Heart left ventricle (tissue), 13 donors: ENCODE measurements at regions not wholly inside any gene's neighbourhood (a gene's known extent, or its start where the extent isn't known, plus 50 kb on each side); places are given as distances from the start of the nearest gene placed in this dataset.

Source experiments
- POLR2A ChIP-seq, 2 donors: fragments of 450-650 bp; IDR thresholded peaks; one replicate each; pipeline ENCODE4 v1.6.1; 2017; ENCODE audit warnings: antibody characterized with exemption in 2 of 2, mild to moderate bottlenecking in 2 of 2, moderate library complexity in 2 of 2
- TF ChIP-seq, protein P1 (sequence below), 12 donors: fragments of 200-600 bp; sonication (generic) in 4 of 12; IDR thresholded peaks; one replicate each; pipeline versions ENCODE4 v1.5.0 to v1.8.0; 2018 to 2022; ENCODE audit warnings: antibody characterized with exemption in 12 of 12, mild to moderate bottlenecking in 5 of 12
- donor health status: ischemic (EF 13 %, LVEDD 7.1; RV severe dilation, severe dysfunction).
- donor health status: DM: no; HTN: yes; CAD: no.
- donor health status: DM: no; HTN: no; CAD: no.
- donor health status: ischemic (EF 25% LVEDD 6.9; RV normal size, moderate dysfunction).
- donor health status: ischemic (EF 25% LVEDD 5.7; RV mildly dilated, moderate dysfunction).
- donor health status: ischemic (EF 35%, LVEDD 5.7; RV mildly dilated, moderate dysfunction).
- donor health status: nonischemic (EF 11% LVEDD 7.7; RV severe dilation, severe dysfunction).
- donor health status: DM: yes; HTN: yes; CAD: no.
- donor health status: PGD.
- donor health status: ischemic (EF 29% LVEDD 5.4; RV normal size, mild dysfunction).
- donor health status: nonischemic (EF 23%, LVEDD 6.1; RV moderate dilation, normal function).

DNA sequence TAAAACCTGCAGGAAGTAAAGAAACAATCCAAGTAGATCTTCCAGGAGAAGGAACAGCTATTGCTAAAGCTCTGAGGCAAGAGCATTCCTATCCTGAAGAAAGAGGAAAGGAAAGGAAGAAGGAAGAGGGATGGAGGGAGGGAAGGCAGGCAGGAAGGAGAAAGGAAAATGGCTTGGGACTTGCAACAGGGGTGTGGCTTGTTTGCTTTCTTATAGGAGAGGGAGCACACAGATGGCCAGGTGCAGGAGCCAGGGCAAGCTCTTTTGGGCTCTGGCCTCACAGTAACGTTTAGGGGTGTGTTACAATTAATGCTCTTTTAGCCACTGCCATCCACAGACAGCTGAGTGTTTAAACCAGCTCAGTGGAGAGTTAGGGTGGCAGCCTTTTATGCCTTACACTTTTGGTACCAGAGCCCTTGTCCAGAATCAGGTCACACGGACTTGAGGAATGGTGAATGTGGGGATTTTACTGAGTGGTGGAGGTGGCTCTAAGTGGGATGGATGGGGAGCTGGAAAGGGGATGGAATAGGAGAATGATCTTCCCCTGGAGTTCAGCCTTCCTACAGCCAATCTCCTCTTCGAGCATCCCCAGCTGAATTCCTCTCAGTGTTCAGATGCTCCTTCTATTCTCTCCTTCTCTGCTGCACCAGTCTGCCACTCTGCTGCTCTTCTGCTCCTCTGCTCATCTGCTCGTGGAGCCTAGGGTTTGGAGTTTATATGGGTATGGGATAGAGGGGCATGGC, 108.7 kb upstream of the SLC39A10 start:
- no peak for TF ChIP-seq POLR2A (IDR thresholded peaks at IDR 0.05)
- TF ChIP-seq, protein P1, sequence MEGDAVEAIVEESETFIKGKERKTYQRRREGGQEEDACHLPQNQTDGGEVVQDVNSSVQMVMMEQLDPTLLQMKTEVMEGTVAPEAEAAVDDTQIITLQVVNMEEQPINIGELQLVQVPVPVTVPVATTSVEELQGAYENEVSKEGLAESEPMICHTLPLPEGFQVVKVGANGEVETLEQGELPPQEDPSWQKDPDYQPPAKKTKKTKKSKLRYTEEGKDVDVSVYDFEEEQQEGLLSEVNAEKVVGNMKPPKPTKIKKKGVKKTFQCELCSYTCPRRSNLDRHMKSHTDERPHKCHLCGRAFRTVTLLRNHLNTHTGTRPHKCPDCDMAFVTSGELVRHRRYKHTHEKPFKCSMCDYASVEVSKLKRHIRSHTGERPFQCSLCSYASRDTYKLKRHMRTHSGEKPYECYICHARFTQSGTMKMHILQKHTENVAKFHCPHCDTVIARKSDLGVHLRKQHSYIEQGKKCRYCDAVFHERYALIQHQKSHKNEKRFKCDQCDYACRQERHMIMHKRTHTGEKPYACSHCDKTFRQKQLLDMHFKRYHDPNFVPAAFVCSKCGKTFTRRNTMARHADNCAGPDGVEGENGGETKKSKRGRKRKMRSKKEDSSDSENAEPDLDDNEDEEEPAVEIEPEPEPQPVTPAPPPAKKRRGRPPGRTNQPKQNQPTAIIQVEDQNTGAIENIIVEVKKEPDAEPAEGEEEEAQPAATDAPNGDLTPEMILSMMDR (IDR thresholded peaks at IDR 0.05) = no peak
